NCI-H2171 treated with DMSO at 0.1 percent for 48 hours (cell line): ENCODE measurements at regions not wholly inside any gene's neighbourhood (a gene's known extent, or its start where the extent isn't known, plus 50 kb on each side); places are given as distances from the start of the nearest gene placed in this dataset.

ENCODE experiments used
- DNase-seq: peaks from one replicate; lab custom pipeline; 2025; lab: John Stamatoyannopoulos, UW

DNA sequence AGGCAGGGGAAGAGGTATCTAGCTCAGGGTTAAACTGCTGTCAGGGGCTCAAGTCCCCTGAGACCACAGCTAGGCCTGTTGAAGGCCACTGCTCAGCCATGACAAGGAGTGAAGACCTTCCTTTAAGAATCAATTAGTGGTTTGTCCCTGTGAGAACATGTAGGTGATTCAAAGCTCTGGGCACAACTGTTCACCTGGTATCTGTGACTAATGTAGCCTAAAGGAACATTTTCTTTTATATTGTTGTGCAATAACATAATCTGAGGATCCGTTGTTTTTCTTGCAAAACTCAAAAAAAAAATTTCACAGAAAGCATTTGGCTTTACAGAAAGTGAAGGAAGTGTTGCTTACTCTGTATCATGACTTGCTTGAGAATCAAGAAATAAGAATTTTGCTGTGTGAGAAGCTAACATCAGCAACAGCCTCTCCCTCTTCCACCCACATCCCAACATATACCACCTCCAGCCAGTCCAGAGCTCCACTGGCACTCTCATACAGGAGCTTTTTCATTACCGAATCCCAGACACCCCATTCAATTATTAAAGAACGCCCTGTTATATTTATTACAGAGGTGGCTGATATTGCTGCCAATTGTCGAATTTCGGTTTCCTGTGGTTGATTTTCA lies 807.0 kb downstream of the TLE4 start:
- peak; percentile 12 for DNase-seq

- peak; percentile 66 for DNase-seq
These were observed 804.4 kb downstream of the TLE4 start for GRCh38 chr9:80376180-80376579.

DNA sequence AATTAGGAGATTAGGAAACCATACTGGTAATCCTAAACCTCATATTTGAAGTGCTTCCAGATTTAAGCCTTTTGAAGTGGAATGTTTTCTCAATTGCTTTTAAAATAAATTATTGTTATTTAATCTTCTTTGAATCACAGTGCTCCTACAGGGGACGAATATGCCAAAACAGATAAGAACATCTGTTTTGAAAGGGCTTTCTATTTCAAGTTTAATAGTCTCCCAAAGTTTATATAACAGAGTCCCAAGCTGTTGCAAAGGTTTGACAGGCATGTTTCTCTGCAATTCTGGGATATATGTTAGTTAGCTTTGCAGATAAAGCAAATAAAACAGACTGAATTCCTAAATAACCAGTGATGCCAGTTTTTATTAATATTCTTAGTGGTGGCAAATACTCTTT lies 803.7 kb downstream of the TLE4 start:
- peak; percentile 19 for DNase-seq

- no peak for DNase-seq
These were observed 797.9 kb downstream of the TLE4 start for GRCh38 chr9:80369641-80370040.

DNA sequence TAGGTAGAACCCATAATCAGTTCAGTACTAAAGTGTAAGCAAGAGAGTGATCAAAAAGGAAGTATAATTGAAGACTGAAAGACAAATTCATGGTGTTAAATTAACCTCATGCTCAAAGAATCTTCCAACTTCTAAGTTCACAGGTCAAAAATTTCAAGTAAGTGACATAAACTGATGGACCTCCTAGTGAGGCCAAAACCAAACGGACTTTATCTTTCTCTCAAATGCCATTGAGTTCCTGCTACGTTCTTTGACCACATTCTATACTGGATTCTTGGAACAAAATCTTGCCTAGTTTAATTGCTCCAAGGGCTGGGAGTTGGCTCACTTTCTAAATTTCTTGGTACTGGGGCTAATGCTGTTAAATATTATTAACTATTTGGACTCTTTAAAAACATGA lies 794.9 kb downstream of the TLE4 start:
- no peak for DNase-seq

DNA sequence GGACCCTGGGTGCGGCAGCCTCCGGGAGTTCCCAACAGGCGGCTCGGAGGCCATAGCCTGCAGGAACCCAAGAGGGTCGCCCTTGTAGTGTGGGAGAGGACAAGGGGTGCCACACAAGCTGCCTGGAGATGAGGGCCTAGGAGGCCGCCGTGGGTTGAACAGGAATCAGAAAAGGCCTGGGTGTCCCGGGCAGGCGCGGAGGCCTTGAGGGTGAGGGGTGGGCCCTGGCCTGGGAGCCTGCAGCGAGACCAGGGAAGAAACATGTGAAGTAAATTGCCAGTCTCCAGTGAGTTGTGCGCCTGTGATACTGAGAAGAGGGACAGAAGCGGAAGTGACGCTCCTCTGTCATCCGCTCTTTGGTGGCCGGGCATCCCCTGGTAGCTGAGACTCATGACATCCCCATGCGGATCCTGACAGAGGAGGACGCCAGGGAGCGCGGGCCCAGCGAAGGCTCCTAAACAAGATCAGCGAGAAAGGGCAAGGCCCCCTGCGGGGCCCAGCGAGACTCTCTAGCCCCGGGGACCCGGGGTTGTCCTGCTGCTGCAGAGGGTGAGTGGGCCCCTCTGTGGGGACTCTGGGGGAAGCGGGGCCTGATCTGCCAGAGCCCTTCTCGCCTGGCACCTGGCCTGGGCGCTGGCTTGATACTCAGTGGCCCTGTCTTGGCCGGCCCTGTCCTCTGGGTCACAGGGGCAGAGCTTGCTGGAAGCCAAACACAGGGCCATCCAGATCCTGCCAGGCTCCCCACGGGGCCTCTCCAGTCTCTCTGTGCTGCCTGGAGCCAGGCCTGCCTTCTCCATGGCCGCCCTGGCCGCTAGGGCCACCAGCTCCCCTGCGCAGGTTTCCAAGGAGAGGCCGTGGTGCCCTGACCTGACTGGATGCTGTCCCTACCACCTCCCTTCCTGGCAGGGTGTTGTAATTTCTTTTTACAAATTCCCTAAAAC lies 788.4 kb downstream of the TLE4 start:
- DNase-seq, result no peak

DNA sequence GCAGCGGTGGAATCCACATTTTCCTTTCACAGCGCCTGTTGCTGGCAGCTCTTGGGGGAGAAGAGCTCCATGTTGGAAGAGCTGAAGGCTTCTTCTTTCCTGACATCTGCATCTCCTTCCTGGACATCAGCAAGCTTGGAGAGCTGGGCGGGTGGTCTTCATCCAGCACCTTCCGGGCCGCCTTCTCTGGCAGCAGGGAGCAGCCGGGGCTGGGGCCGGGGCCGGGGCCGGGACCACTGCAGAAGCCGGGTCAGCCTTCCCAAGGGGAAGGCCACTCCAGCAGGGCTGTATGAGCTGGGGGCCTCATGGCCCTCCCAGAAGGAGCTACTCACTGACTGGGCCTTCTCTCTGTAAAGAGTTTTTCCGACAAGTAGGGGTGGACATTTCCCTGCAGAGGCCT lies 787.5 kb downstream of the TLE4 start:
- no peak for DNase-seq

DNA sequence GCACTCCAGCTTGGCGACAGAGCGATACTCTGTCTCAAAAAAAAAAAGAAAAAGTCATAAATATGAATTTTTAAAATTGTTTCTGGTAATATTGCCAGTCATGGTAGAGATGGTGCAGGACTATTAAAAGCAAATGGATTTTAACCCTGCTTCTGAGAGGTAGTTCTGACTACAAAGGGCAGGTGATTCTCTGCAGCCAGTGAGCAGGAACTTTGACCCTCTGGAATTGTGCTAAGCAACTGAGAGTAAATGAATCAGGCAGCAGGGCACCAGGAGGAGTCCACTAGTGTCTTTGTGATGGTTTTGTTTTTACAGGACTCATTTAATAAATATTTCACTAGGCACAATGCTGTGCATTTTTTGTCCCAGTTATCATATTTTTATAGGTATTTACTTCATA lies 781.2 kb downstream of the TLE4 start:
- DNase-seq, result no peak

GRCh38 chr9:80351612-80352011 lies 779.8 kb downstream of the TLE4 start:
- DNase-seq, result no peak

DNA sequence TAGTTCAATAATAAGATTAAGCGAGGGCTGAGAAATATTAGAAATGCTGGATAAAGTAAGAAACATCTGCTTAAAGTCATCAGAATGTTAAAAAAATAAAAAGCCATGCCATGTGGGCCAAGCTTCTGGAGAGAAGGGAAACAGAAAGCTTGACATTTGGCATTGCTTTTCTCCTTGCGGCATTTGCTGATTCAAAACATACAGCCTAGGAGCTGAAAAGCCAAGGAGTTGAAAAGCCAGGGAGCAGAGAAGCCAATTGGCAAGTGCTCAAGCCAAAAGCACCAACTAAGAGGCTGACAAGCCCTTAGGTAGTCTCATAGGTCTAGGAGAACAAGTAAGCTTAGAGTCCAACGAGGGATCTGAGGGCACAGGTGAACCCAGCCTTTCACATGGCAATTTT lies 754.3 kb downstream of the TLE4 start:
- no peak for DNase-seq

GRCh38 chr9:80320916-80321315 lies 749.2 kb downstream of the TLE4 start:
- no peak for DNase-seq

- DNase-seq, result no peak
These were observed 748.7 kb downstream of the TLE4 start for GRCh38 chr9:80320480-80320879.

GRCh38 chr9:80305136-80305535 lies 733.4 kb downstream of the TLE4 start:
- no peak for DNase-seq

- no peak for DNase-seq
These were observed 723.2 kb downstream of the TLE4 start for GRCh38 chr9:80294955-80295354.

- DNase-seq, result no peak
These were observed 722.6 kb downstream of the TLE4 start for GRCh38 chr9:80294318-80294717.

DNA sequence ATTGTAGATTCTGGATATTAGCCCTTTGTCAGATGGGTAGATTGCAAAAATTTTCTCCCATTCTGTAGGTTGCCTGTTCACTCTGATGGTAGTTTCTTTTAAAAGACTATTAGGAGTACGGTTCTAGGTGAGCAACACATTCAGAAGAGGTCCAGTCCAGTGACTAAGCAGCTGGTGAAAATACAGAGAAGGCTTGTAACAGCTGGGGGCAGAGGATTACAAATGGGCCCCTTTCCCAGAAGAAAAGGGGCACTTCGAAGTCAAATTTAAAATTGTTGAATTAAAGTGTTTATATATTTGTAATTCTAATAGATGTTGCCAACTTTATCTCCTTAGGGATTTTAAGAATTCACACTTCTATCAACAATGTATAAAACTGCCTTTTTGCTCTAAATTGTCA lies 720.5 kb downstream of the TLE4 start:
- DNase-seq, result no peak

DNA sequence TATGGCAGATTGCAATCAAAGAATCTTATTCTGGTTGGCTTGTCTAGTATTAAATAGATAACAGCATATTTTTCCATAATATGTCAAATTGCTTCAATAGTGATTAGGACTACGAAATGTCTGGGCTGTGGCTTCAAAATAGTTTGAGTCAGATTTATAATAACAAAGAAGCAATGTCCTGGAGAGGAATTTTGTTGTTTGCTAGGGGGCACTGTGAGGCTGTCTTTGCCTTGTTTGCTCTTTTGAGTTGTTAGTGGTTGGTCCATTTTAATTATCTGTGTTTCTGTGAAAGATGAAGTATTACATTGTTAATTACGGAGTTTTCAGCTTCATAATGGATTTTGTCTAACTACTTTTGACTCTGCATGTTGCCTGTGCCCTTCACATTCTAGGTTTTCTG lies 713.6 kb downstream of the TLE4 start:
- peak; percentile 2 for DNase-seq

GRCh38 chr9:80282766-80283165 lies 711.0 kb downstream of the TLE4 start:
- DNase-seq, result no peak

DNA sequence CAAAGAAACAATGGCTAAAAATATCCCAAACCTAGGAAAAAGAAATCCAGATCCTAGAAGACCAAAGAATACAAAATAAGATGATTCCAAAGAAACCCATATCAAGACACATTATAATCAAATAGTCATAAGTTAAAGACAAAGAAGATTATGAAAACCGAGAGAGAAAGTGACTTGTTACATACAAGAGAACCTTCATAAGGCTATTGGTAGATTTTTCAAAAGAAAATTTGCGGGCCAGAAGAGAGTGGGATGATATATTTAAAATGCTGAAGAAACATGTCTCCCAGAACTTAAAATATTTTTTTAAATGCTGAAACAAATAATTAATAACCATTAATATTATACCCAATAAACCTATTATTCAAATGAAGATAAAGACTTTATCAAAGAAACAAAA lies 687.3 kb downstream of the TLE4 start:
- DNase-seq, result no peak

GRCh38 chr9:80251778-80252177 lies 680.0 kb downstream of the TLE4 start:
- DNase-seq, result no peak

- DNase-seq, result no peak
These were observed 670.3 kb downstream of the TLE4 start for GRCh38 chr9:80242022-80242421.

DNA sequence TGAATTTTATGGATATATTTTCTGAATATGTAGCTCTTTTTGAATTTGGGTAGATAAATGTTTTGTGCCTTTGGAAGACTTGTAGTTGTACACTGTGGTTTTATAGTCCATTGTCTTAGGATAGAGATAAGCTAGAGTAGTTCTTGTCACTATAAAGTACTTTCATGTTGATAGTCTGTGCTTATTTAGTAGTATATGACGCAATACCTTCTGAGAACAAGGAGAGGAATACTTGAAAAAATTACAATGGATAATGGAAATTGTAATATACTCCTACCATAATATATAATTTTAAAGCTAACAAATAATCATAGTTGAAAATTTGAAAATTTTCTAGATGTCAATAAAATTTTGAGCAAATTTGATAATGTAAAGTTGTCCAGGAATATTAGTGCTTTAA lies 664.0 kb downstream of the TLE4 start:
- DNase-seq, result no peak

DNA sequence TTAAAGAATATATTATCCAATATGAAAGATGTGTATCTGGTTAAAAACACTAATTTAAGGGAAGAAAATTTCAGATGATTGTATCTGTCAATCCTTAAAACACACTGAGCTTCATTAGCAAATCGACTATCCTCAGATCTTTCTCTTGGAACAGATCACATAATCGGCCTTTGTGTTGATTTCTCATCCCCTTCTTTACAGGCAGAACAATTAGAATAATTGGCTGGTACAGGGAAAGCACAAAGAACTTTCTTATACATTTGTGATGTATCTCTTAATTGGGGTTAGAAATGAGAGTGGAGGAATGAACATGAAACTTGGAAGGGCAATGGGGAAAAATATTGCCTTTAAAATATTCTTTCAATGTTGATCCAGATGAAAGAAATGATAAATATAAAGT lies 662.1 kb downstream of the TLE4 start:
- DNase-seq, result no peak
